ENCODE measurements at regions not wholly inside any gene's neighbourhood (a gene's known extent, or its start where the extent isn't known, plus 50 kb on each side); places are given as distances from the start of the nearest gene placed in this dataset.
"Not testable (repeated sequence)": the region's sequence is repeated elsewhere in the genome, so short reads cannot be mapped to it uniquely, and the experiment has no call there.

GRCh38 chr7:110308791-110309190 is 782.1 kb upstream of the LRRN3 start:
- DNase-seq (ENCODE audit: low spot score): no peak
- intact Hi-C loops (cut with DNase I): no loop called here
- WGBS: 82% methylated on average over 5 of the region's 5 CpGs
- no peaks in the 10 kb centered on the region for H3K9me3 ChIP-seq
- TF ChIP-seq CTCF (IDR thresholded peaks at IDR 0.05) (no peak), POLR2A (IDR thresholded peaks at IDR 0.05) (no peak), POLR2AphosphoS5 (IDR thresholded peaks at IDR 0.05) (no peak)
- H3K27ac ChIP-seq: no peak overlapping the region
- no peaks in the 10 kb centered on the region for H3K4me1 ChIP-seq (replicated peaks)
- H3K36me3 ChIP-seq: no peaks in the 10 kb centered on the region
- H3K4me3 ChIP-seq: no peak overlapping the region
- no peaks in the 10 kb centered on the region for H3K27me3 ChIP-seq (replicated peaks; ENCODE audit: insufficient read depth)

- intact Hi-C loops (cut with DNase I): no loop called here
- no peak for TF ChIP-seq CTCF (IDR thresholded peaks at IDR 0.05)
- TF ChIP-seq POLR2A (IDR thresholded peaks at IDR 0.05): no peak
- no peak for TF ChIP-seq POLR2AphosphoS5 (IDR thresholded peaks at IDR 0.05)
- H3K9me3 ChIP-seq: no peaks in the 10 kb centered on the region
- DNase-seq (ENCODE audit: low spot score): no peak
- H3K4me1 ChIP-seq (replicated peaks): no peaks in the 10 kb centered on the region
- H3K36me3 ChIP-seq: no peaks in the 10 kb centered on the region
- no peak overlapping the region for H3K27ac ChIP-seq
- no peaks in the 10 kb centered on the region for H3K27me3 ChIP-seq (replicated peaks; ENCODE audit: insufficient read depth)
- H3K4me3 ChIP-seq: no peak overlapping the region
Measured at GRCh38 chr7:110309941-110310340, 781.0 kb upstream of the LRRN3 start.

GRCh38 chr7:110311556-110311955 is 779.4 kb upstream of the LRRN3 start:
- H3K27ac ChIP-seq: no peak overlapping the region
- intact Hi-C loops (cut with DNase I): no loop called here
- H3K4me1 ChIP-seq (replicated peaks): no peaks in the 10 kb centered on the region
- no peaks in the 10 kb centered on the region for H3K27me3 ChIP-seq (replicated peaks; ENCODE audit: insufficient read depth)
- TF ChIP-seq CTCF (IDR thresholded peaks at IDR 0.05) (no peak), POLR2AphosphoS5 (IDR thresholded peaks at IDR 0.05) (no peak), POLR2A (IDR thresholded peaks at IDR 0.05) (no peak)
- H3K9me3 ChIP-seq: no peaks in the 10 kb centered on the region
- H3K36me3 ChIP-seq: no peaks in the 10 kb centered on the region
- WGBS: 66% methylated on average over 3 of the region's 3 CpGs
- H3K4me3 ChIP-seq: no peak overlapping the region
- no peak for DNase-seq (ENCODE audit: low spot score)

- Histone ChIP-seq H3K4me1 (replicated peaks) (no peaks in the 10 kb centered on the region), H3K27ac (no peak overlapping the region), H3K36me3 (no peaks in the 10 kb centered on the region), H3K27me3 (replicated peaks; ENCODE audit: insufficient read depth) (no peaks in the 10 kb centered on the region), H3K4me3 (no peak overlapping the region), H3K9me3 (no peaks in the 10 kb centered on the region)
- DNase-seq (ENCODE audit: low spot score): no peak
- intact Hi-C loops (cut with DNase I): no loop called here
- WGBS: 75% methylated on average over 2 of the region's 2 CpGs
- TF ChIP-seq POLR2AphosphoS5 (IDR thresholded peaks at IDR 0.05): no peak
- no peak for TF ChIP-seq POLR2A (IDR thresholded peaks at IDR 0.05)
- TF ChIP-seq CTCF (IDR thresholded peaks at IDR 0.05): no peak
Measured at GRCh38 chr7:110317541-110318265, 773.2 kb upstream of the LRRN3 start.

- H3K36me3 ChIP-seq; intact Hi-C loops (cut with DNase I); H3K4me3 ChIP-seq; DNase-seq (ENCODE audit: low spot score); H3K4me1 ChIP-seq (replicated peaks); H3K9me3 ChIP-seq; H3K27me3 ChIP-seq (replicated peaks; ENCODE audit: insufficient read depth); H3K27ac ChIP-seq: not testable (repeated sequence)
- WGBS: 89% methylated on average over 5 of the region's 5 CpGs
Measured at GRCh38 chr7:110320285-110320684, 770.6 kb upstream of the LRRN3 start.
